Gastroesophageal sphincter (tissue), 3 donors: ENCODE measurements at regions not wholly inside any gene's neighbourhood (a gene's known extent, or its start where the extent isn't known, plus 50 kb on each side); places are given as distances from the start of the nearest gene placed in this dataset.

ENCODE experiments used
- CTCF ChIP-seq, 4 experiments: fragments of 200-600 bp in 2 of 4; fragments of 450-650 bp in 2 of 4; sonication (generic) in 1 of 4; IDR thresholded peaks; one replicate each; pipeline ENCODE4 v1.5.1; 2017 to 2019; ENCODE audit warnings: antibody characterized with exemption in 4 of 4, mild to moderate bottlenecking in 2 of 4, moderate library complexity in 2 of 4
- EP300 ChIP-seq: sonication (generic); formaldehyde crosslinking; IDR thresholded peaks from one replicate; pipeline ENCODE4 v1.6.1; 2017; ENCODE audit warnings: antibody characterized with exemption, mild to moderate bottlenecking
- POLR2A ChIP-seq, 2 donors: fragments of 450-650 bp; IDR thresholded peaks; one replicate each; pipeline ENCODE4 v1.6.1; 2017; ENCODE audit warnings: antibody characterized with exemption in 2 of 2, mild to moderate bottlenecking in 2 of 2, moderate library complexity in 1 of 2
- POLR2AphosphoS5 ChIP-seq: sonication (generic); formaldehyde crosslinking; IDR thresholded peaks from one replicate; pipeline ENCODE4 v1.6.1; 2017; ENCODE audit warnings: antibody characterized with exemption

GRCh38 chr20:20795721-20796120 is 83.3 kb upstream of the RALGAPA2 start:
- TF ChIP-seq EP300 (no peak), CTCF (IDR thresholded peaks at IDR 0.05) (no peak), POLR2A (IDR thresholded peaks at IDR 0.05) (no peak), POLR2AphosphoS5 (no peak)
